ENCODE measurements at regions not wholly inside any gene's neighbourhood (a gene's known extent, or its start where the extent isn't known, plus 50 kb on each side); places are given as distances from the start of the nearest gene placed in this dataset.
"Not testable (repeated sequence)": the region's sequence is repeated elsewhere in the genome, so short reads cannot be mapped to it uniquely, and the experiment has no call there.

GRCh38 chr6:130676077-130676772 is 151.0 kb upstream of the SMLR1 start:
- no peak for DNase-seq

- no peak for DNase-seq
Observed at GRCh38 chr6:130676773-130677144, 150.4 kb upstream of the SMLR1 start.

GRCh38 chr6:130677312-130677711 is 149.9 kb upstream of the SMLR1 start:
- DNase-seq: no peak

GRCh38 chr6:130677766-130678165 is 149.4 kb upstream of the SMLR1 start:
- DNase-seq: no peak

- DNase-seq: no peak
Observed at GRCh38 chr6:130679684-130680083, 147.5 kb upstream of the SMLR1 start.

- no peak for DNase-seq
Observed at GRCh38 chr6:130680116-130680515, 147.1 kb upstream of the SMLR1 start.

GRCh38 chr6:130681028-130681427 is 146.2 kb upstream of the SMLR1 start:
- DNase-seq: no peak

GRCh38 chr6:130682066-130682465 is 145.1 kb upstream of the SMLR1 start:
- no peak for DNase-seq

GRCh38 chr6:130683761-130684517 is 143.3 kb upstream of the SMLR1 start:
- DNase-seq: no peak

GRCh38 chr6:130692659-130693058 is 134.5 kb upstream of the SMLR1 start:
- no peak for DNase-seq

GRCh38 chr6:130693944-130694343 is 133.3 kb upstream of the SMLR1 start:
- no peak for DNase-seq

GRCh38 chr6:130694606-130695005 is 132.6 kb upstream of the SMLR1 start:
- DNase-seq: no peak

- DNase-seq: no peak
Observed at GRCh38 chr6:130696806-130697205, 130.4 kb upstream of the SMLR1 start.

- no peak for DNase-seq
Observed at GRCh38 chr6:130697271-130697994, 129.8 kb upstream of the SMLR1 start.

- DNase-seq: peak; percentile 47
Observed at GRCh38 chr6:130697995-130698535, 129.1 kb upstream of the SMLR1 start.

GRCh38 chr6:130699742-130700141 is 127.5 kb upstream of the SMLR1 start:
- no peak for DNase-seq

GRCh38 chr6:130700397-130700796 is 126.8 kb upstream of the SMLR1 start:
- no peak for DNase-seq

GRCh38 chr6:130708338-130708737 is 118.9 kb upstream of the SMLR1 start:
- DNase-seq: no peak

- DNase-seq: not testable (repeated sequence)
Observed at GRCh38 chr6:130711641-130712040, 115.6 kb upstream of the SMLR1 start.

GRCh38 chr6:130713144-130713543 is 114.1 kb upstream of the SMLR1 start:
- DNase-seq: no peak

- no peak for DNase-seq
Observed at GRCh38 chr6:130715058-130715457, 112.1 kb upstream of the SMLR1 start.

- DNase-seq: no peak
Observed at GRCh38 chr6:130716466-130716865, 110.7 kb upstream of the SMLR1 start.

GRCh38 chr6:130717657-130718056 is 109.5 kb upstream of the SMLR1 start:
- DNase-seq: no peak

Data from stimulated activated CD4-positive, alpha-beta T cell treated with anti-CD3 and anti-CD28 coated beads, Interleukin-1b, Interleukin-23, amount 100 ng/mL, for 48 hours (primary cell).